ENCODE measurements at regions not wholly inside any gene's neighbourhood (a gene's known extent, or its start where the extent isn't known, plus 50 kb on each side); places are given as distances from the start of the nearest gene placed in this dataset. TPM values are rescaled to one million over a fixed set of nuclear protein-coding genes. Genes with fewer than 3 reads are reported as not detected.
"Not testable (repeated sequence)": the region's sequence is repeated elsewhere in the genome, so short reads cannot be mapped to it uniquely, and the experiment has no call there.

GRCh38 chr9:40907657-40908624 is 220.5 kb downstream of the FOXD4L6 start:
- DNase-seq (ENCODE audit: low spot score): no peak

- not testable (repeated sequence) for DNase-seq (ENCODE audit: low spot score)
These were observed 221.6 kb downstream of the FOXD4L6 start for GRCh38 chr9:40906879-40907278.

- not testable (repeated sequence) for DNase-seq (ENCODE audit: low spot score)
These were observed 236.2 kb downstream of the FOXD4L6 start for GRCh38 chr9:40892315-40892714.

- DNase-seq (ENCODE audit: low spot score): not testable (repeated sequence)
These were observed 242.6 kb downstream of the FOXD4L6 start for GRCh38 chr9:40885858-40886257.

GRCh38 chr9:40884902-40885490 is 243.5 kb downstream of the FOXD4L6 start:
- peak; percentile 89 for DNase-seq (ENCODE audit: low spot score)

GRCh38 chr9:40884072-40884901 is 244.2 kb downstream of the FOXD4L6 start:
- DNase-seq (ENCODE audit: low spot score): peak; percentile 88

GRCh38 chr9:40883423-40884071 is 244.9 kb downstream of the FOXD4L6 start:
- DNase-seq (ENCODE audit: low spot score): not testable (repeated sequence)

- peak; percentile 43 for DNase-seq (ENCODE audit: low spot score)
These were observed 254.7 kb downstream of the FOXD4L6 start for GRCh38 chr9:40873753-40874295.

- DNase-seq (ENCODE audit: low spot score): not testable (repeated sequence)
These were observed 260.0 kb downstream of the FOXD4L6 start for GRCh38 chr9:40868437-40868836.

Small RNA genes lying in the stretch of these regions (microRNA-seq; reads per million reads assigned to microRNA genes)
- not detected for gene MIR1299 (ENCODE audit: borderline number of aligned reads)
